Brain microvascular endothelial cell (primary cell): ENCODE measurements at regions not wholly inside any gene's neighbourhood (a gene's known extent, or its start where the extent isn't known, plus 50 kb on each side); places are given as distances from the start of the nearest gene placed in this dataset.

Experiments used
- DNase-seq: peaks from one replicate; pipeline ENCODE4 v3.0.0-alpha.2; 2020
- H3K27ac ChIP-seq: fragments of 250-450 bp; sonication (Bioruptor Pico); 2 replicates; pipeline ENCODE4 v1.5.1; 2020; ENCODE audit warnings: mild to moderate bottlenecking, moderate library complexity
- H3K27me3 ChIP-seq: fragments of 250-450 bp; sonication (Bioruptor Pico); replicated peaks from 2 replicates; pipeline ENCODE4 v1.5.1; 2020; ENCODE audit warnings: mild to moderate bottlenecking
- H3K36me3 ChIP-seq: fragments of 250-450 bp; sonication (Bioruptor Pico); replicated peaks from 2 replicates; pipeline ENCODE4 v1.5.1; 2020; ENCODE audit warnings: mild to moderate bottlenecking
- H3K4me3 ChIP-seq: 2 replicates; pipeline ENCODE4 v1.5.1; 2011; ENCODE audit warnings: low read depth, mild to moderate bottlenecking, control low read depth, low read length, moderate library complexity
- CTCF ChIP-seq: IDR thresholded peaks from 2 replicates; pipeline ENCODE4 v1.5.1; 2011; ENCODE audit warnings: low read depth, mild to moderate bottlenecking, moderate library complexity, low read length, control low read depth, inconsistent platforms; ENCODE audit errors: missing control alignments
- in situ Hi-C: cut with HindIII; loops from 2 replicates; pipeline ENCODE4 v1.10.0; 2017; ENCODE audit warnings: low sequenced_read_pairs, low pct_ligation_motif_present

GRCh38 chr6:12446394-12446793 is 156.2 kb downstream of the EDN1 start:
- Histone ChIP-seq H3K27me3 (peaks cover 2% of the 10 kb centered on the region), H3K27ac (no peak overlapping the region), H3K36me3 (no peaks in the 10 kb centered on the region), H3K4me3 (no peak overlapping the region)
- DNase-seq: no peak
- in situ Hi-C loops: no loop called here
- TF ChIP-seq CTCF: no peak

- H3K4me3 ChIP-seq: no peak overlapping the region
- no peak for TF ChIP-seq CTCF
- peaks cover 2% of the 10 kb centered on the region for H3K27me3 ChIP-seq
- no peaks in the 10 kb centered on the region for H3K36me3 ChIP-seq
- H3K27ac ChIP-seq: no peak overlapping the region
- in situ Hi-C loops: no loop called here
- no peak for DNase-seq
These were observed 159.3 kb downstream of the EDN1 start for GRCh38 chr6:12449447-12449846.

GRCh38 chr6:12450467-12450866 is 160.3 kb downstream of the EDN1 start:
- DNase-seq: no peak
- in situ Hi-C loops: no loop called here
- Histone ChIP-seq H3K27ac (no peak overlapping the region), H3K4me3 (no peak overlapping the region), H3K36me3 (no peaks in the 10 kb centered on the region), H3K27me3 (peaks cover 2% of the 10 kb centered on the region)
- no peak for TF ChIP-seq CTCF

- H3K27me3 ChIP-seq: no peaks in the 10 kb centered on the region
These were observed 166.2 kb downstream of the EDN1 start for GRCh38 chr6:12456343-12456742.

GRCh38 chr6:12457094-12457493 is 166.9 kb downstream of the EDN1 start:
- no peak for TF ChIP-seq CTCF
- no peak overlapping the region for H3K4me3 ChIP-seq
- H3K27me3 ChIP-seq: no peaks in the 10 kb centered on the region
- H3K27ac ChIP-seq: no peak overlapping the region
- DNase-seq: no peak
- in situ Hi-C loops: no loop called here
- H3K36me3 ChIP-seq: no peaks in the 10 kb centered on the region

More at GRCh38 chr6:12456343-12456742, 166.2 kb downstream of the EDN1 start:
- Histone ChIP-seq H3K4me3 (no peak overlapping the region), H3K27ac (no peak overlapping the region), H3K36me3 (no peaks in the 10 kb centered on the region)
- in situ Hi-C loops: no loop called here
- no peak for TF ChIP-seq CTCF
- no peak for DNase-seq

- Histone ChIP-seq H3K27ac (no peak overlapping the region), H3K4me3 (no peak overlapping the region), H3K36me3 (no peaks in the 10 kb centered on the region), H3K27me3 (no peaks in the 10 kb centered on the region)
- DNase-seq: no peak
- in situ Hi-C loops: no loop called here
- no peak for TF ChIP-seq CTCF
These were observed 168.4 kb downstream of the EDN1 start for GRCh38 chr6:12458558-12458957.
